ENCODE measurements at regions not wholly inside any gene's neighbourhood (a gene's known extent, or its start where the extent isn't known, plus 50 kb on each side); places are given as distances from the start of the nearest gene placed in this dataset.

- DNase-seq = no peak
Observed at GRCh38 chr11:134637091-134638015, 225.3 kb upstream of the B3GAT1 start.

DNA sequence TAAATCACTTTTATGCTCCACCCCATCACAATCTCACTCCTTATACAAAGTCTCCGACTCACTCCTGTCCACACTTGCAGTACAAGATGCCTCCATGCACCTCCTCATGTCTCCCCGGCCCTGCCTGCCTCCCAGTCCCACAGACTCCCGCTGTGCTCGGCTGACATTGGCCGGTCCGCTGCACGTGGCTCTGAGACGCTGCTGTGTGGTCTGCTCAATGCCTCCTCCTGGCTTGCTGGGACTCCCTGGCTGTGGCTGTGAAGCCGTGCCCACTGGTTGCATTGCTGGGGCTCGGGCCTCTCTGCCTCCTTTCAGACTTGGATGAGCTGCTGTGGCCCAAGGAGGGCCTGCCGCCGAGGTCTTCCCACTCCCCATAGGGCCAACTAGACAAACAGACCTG, 224.0 kb upstream of the B3GAT1 start:
- no peak for DNase-seq

GRCh38 chr11:134634897-134635831, 223.1 kb upstream of the B3GAT1 start:
- no peak for DNase-seq

DNA sequence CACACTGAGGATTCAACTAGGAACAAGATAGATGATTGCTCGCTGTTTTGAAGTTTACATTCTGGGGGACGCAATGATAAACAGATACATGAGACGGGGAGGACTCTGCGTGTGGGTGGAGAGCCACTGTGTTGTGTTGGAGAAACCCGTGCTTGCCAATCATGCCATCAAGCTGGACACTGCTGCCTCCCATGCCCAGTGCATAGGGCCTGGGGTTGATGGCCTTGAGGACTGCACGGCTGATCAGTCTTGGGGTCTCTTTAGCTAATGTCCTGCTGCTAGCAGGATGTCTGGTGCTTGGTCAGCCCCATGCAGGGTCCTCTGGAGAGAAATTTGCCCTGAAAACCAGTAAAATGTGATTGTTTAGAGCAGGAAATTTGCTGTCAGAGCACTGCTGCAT, 221.2 kb upstream of the B3GAT1 start:
- no peak for DNase-seq

GRCh38 chr11:134632347-134633119, 220.5 kb upstream of the B3GAT1 start:
- DNase-seq = no peak

GRCh38 chr11:134630861-134631260, 218.8 kb upstream of the B3GAT1 start:
- no peak for DNase-seq

- no peak for DNase-seq
Observed at GRCh38 chr11:134628426-134628825, 216.4 kb upstream of the B3GAT1 start.

DNA sequence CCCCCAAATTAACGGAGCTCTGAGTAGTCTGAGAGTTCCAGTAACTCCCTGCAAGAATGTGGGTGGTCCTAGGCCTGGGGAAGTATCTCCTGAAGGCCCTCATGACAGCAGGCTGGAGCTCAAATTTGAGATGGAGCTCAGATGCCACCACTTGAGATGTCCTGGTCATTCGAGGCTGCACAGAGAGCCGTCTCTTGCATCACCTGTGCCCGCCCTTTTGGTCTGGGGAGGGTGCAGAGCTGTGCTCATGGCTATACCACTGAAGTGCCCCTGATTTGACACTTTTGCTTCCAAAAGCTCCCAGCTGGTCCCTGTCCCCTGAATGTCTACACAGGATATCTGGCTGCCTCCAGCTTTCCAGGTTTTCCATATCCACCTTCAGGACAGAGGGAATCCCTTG, 214.0 kb upstream of the B3GAT1 start:
- DNase-seq = no peak

DNA sequence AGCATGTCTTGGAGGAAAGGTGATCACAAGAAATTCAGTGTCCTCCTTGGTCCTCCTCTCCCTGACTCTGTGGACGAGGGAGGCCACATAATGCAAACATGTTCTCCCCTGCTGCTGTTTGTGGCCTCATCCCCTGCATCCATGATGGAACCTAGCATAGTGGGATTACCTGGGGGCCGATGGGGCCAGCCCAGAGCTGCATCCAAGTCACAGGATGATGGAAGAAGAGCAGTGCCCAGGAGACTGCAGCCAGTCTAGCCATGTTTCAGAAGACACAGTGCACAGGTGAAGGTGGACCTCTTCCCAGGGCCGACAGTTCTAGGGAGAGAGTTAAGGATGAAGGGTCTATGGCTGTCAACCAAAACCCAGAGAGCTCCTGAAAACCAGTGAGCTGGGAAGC, 213.6 kb upstream of the B3GAT1 start:
- no peak for DNase-seq

GRCh38 chr11:134625151-134625550, 213.1 kb upstream of the B3GAT1 start:
- no peak for DNase-seq

GRCh38 chr11:134624166-134624920, 212.3 kb upstream of the B3GAT1 start:
- no peak for DNase-seq

DNA sequence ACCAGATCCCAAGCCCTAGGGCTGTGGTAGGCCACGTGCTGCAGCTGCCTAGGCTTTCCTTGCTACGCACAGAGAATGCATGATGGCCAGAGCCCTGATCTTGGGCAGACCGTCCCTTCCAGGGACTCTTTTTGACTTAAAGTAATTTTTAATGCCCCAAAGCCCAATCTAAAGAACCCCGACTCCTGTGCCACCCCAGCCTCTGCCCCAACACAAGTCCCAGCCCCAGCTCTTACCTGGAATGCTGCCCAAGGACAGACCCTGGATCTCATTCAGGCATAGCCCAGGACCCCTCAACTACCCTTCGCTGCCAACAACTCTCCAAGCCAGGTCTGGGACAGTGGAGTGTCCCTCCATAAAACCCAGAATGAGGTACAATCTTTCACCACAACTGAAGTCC, 211.7 kb upstream of the B3GAT1 start:
- DNase-seq = no peak

GRCh38 chr11:134622458-134622857, 210.4 kb upstream of the B3GAT1 start:
- no peak for DNase-seq

DNA sequence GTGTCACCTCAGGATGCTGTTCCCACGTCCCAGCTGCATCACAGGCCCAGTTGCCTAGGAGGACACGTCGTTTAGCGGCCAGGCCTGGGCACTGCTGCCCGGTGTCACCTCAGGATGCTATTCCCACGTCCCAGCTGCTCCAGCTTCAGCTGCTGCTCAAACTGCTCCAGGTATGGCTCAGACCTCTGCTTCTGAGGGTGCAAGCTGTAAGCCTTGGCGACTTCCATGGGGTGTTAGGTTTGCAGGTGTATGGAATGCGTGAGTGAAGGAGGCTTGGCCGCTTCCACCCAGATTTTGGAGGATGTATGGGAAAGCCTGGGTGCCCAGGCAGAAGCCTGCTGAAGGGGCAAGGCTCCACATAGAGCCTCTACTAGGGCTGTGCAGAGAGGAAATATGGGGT, 205.3 kb upstream of the B3GAT1 start:
- DNase-seq = no peak

GRCh38 chr11:134616038-134616437, 204.0 kb upstream of the B3GAT1 start:
- no peak for DNase-seq

DNA sequence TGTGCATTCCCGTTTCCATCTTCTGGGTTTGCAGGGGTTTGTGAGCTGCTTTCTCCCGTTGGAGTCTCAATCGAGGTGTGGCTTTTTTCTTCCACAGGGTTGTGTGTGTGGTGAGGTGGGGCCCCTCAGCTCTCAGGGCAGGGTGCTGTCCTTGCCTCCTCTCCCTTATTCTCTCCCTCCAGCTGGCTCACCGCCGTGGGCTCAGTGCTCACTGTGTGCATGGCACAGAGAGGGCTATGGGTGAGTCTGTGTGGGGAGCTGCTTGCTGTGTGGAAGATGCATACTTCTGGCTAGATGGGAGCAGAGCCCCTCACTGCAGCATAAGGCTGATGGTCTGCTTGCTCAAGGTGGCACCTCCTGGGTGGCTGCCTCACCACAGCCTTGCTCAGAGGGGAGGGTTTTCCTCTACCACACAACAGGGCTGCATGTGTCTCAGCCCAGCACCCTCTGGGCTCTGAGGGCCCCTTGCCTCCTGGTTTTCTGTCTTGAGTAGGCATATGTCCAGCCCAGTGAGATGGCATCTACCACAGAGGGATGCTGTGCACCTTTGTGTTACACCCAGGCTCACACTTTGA, 203.1 kb upstream of the B3GAT1 start:
- DNase-seq = no peak

DNA sequence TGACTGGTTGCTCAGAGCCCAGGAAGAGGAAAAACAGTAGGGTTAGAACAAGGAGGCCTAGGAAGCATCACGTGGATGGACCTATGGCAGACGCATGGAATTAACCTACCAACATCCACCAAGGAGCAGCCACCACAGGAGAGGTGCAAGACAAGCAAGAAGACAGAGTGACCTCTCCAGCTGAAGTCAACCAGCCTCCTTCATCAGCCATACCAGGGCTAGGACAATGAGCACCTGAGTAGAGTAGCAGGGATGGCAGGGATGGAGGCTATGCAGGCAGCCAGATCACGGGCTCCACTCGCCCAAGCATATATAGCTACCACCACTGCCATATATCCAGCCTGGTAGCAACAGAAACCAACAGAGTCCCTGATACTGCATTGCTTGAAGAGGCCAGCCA, 202.1 kb upstream of the B3GAT1 start:
- DNase-seq = no peak

GRCh38 chr11:134613646-134614045, 201.6 kb upstream of the B3GAT1 start:
- DNase-seq = no peak

DNA sequence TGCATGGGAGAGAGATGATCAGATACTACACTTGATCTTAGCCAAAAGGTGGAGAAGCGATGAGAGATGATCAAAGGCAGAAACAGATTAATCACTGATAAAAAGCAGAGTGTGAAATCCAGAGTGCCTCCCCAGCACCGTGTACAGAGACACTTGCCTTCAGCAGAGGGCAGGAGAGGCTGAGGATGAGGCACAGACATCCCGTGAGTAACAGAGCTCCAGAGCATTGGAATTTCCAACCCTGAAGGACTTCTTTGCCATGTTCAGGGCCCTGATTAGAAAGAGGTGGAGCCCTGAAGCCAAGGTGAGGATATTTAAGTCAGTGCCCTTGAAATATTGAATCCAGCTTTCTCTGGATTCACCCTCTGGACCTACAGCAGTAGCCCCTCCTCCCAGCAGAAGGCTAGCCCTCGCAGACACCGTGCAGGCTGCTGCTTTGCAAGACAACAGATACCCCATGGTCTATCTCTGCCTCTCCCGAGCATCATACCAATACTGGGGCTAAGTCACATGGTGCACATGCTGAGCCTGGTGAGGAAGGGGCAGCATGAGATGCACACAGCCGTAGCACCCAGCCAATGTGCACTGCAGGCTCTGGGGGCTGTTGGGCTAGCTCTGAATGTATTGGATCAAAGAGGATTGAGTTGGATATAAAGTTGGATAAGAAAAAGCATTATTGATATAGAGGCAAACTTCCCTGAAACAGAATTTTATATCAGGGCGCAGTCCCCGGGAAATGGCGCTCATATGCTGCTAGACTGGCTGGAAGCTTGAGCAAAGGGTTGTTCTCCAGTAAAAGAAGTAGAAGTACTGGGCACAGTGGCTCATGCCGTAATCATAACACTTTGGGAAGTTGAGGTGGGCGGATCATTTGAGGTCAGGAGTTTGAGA, 200.3 kb upstream of the B3GAT1 start:
- DNase-seq = no peak

GRCh38 chr11:134611537-134611936, 199.5 kb upstream of the B3GAT1 start:
- no peak for DNase-seq
